ENCODE measurements at regions not wholly inside any gene's neighbourhood (a gene's known extent, or its start where the extent isn't known, plus 50 kb on each side); places are given as distances from the start of the nearest gene placed in this dataset.

GRCh38 chr12:105832806-105833205, 305.9 kb downstream of the NUAK1 start:
- no peak for TF ChIP-seq CTCF (IDR thresholded peaks at IDR 0.05; ENCODE audit: insufficient read depth, low read length, poor library complexity, severe bottlenecking)
- Histone ChIP-seq H3K4me3 (replicated peaks; ENCODE audit: low read depth, low read length) (no peak overlapping the region), H3K36me3 (ENCODE audit: control insufficient read depth, insufficient read depth, low read length) (no peaks in the 10 kb centered on the region), H3K27me3 (replicated peaks; ENCODE audit: control insufficient read depth, insufficient read depth, low read length) (no peaks in the 10 kb centered on the region; the same call in 1 of the 2 replicates)
- no peak for DNase-seq (ENCODE audit: extremely low read depth, insufficient read length)

- no peak overlapping the region for H3K4me3 ChIP-seq (replicated peaks; ENCODE audit: low read depth, low read length)
- H3K27me3 ChIP-seq (replicated peaks; ENCODE audit: control insufficient read depth, insufficient read depth, low read length): no peaks in the 10 kb centered on the region; the same call in 1 of the 2 replicates
- no peak for DNase-seq (ENCODE audit: extremely low read depth, insufficient read length)
- no peak for TF ChIP-seq CTCF (IDR thresholded peaks at IDR 0.05; ENCODE audit: insufficient read depth, low read length, poor library complexity, severe bottlenecking)
- H3K36me3 ChIP-seq (ENCODE audit: control insufficient read depth, insufficient read depth, low read length): no peaks in the 10 kb centered on the region
Measured at GRCh38 chr12:105834496-105834895, 304.3 kb downstream of the NUAK1 start.

DNA sequence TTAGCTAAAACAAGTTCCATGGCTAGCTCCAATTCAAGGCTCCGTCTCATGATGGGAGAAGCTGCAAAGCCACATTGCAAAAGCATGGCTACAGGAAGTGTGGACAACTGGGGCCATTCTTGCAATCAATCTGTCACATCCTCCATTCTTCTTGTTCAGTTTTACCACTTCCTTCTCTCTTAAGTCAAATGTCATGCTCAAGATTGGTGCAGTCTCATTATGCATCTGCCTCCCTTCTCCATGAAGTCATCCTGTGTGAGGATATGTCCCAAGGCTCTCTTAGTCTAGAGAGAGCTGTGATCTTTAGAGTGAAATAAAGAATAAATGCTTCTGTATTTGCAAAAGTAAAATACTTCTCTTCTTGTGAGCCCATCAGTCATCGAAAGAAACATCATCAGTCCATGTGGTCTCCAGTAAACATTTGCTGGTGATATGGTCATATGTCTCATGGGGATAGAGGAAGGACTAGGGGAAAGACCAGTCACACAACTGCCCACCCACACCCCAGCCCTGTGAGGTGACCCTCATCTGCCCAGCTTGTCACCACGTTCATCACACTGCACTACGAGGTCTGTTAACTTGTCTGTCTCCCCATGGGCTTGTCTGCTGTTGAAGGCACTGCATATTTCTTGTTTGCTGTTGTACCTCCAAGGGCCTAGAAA, 303.0 kb downstream of the NUAK1 start:
- TF ChIP-seq CTCF (IDR thresholded peaks at IDR 0.05; ENCODE audit: insufficient read depth, low read length, poor library complexity, severe bottlenecking): no peak
- Histone ChIP-seq H3K36me3 (ENCODE audit: control insufficient read depth, insufficient read depth, low read length) (no peaks in the 10 kb centered on the region), H3K4me3 (replicated peaks; ENCODE audit: low read depth, low read length) (no peak overlapping the region), H3K27me3 (replicated peaks; ENCODE audit: control insufficient read depth, insufficient read depth, low read length) (no peaks in the 10 kb centered on the region; the same call in 1 of the 2 replicates)
- DNase-seq (ENCODE audit: extremely low read depth, insufficient read length): no peak

DNA sequence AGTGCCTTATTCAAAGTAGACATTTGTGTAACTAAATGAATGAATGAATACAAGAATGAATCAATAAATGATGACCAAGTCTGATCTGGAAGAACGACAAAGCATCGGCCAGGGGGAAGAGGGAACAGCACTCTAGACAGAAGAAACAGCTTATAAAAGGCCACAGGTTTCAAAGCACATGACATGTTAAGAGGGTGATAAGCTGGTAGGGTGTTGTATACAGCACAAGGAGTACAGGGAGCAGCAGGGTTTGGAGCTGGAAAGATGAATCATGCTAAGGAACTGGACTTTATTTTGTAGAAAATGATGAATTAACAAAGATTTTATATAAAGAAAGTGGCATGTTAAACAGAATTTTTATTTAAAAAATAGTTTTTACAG, 302.5 kb downstream of the NUAK1 start:
- H3K4me3 ChIP-seq (replicated peaks; ENCODE audit: low read depth, low read length): no peak overlapping the region
- DNase-seq (ENCODE audit: extremely low read depth, insufficient read length): no peak
- TF ChIP-seq CTCF (IDR thresholded peaks at IDR 0.05; ENCODE audit: insufficient read depth, low read length, poor library complexity, severe bottlenecking): no peak
- H3K27me3 ChIP-seq (replicated peaks; ENCODE audit: control insufficient read depth, insufficient read depth, low read length): no peaks in the 10 kb centered on the region; the same call in 1 of the 2 replicates
- H3K36me3 ChIP-seq (ENCODE audit: control insufficient read depth, insufficient read depth, low read length): no peaks in the 10 kb centered on the region

DNA sequence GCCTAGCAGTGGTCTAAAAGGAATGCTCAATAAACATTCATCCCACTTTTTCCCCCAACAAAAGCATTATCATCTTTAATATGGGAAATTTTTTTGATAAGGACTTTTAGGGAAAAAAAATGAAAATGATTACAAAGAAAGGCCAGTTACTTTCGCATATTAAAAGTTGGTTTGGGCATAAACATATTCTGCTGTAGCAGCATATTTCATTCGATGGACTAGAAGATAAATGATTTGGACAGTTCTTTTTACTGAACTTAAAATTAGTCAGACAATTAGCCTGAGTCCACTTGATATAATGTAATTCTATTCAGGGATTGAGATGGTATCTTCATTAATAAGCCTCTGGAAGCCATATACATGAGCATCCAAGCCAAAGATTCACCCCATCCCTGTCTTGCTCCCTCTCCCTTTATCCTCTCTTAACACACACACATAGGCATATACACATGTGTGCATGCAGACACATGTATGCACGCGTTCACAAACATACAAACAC, 299.1 kb downstream of the NUAK1 start:
- TF ChIP-seq CTCF (IDR thresholded peaks at IDR 0.05; ENCODE audit: insufficient read depth, low read length, poor library complexity, severe bottlenecking): no peak
- DNase-seq (ENCODE audit: extremely low read depth, insufficient read length): no peak
- H3K4me3 ChIP-seq (replicated peaks; ENCODE audit: low read depth, low read length): no peak overlapping the region
- no peaks in the 10 kb centered on the region; the same call in 1 of the 2 replicates for H3K27me3 ChIP-seq (replicated peaks; ENCODE audit: control insufficient read depth, insufficient read depth, low read length)
- no peaks in the 10 kb centered on the region for H3K36me3 ChIP-seq (ENCODE audit: control insufficient read depth, insufficient read depth, low read length)
